ENCODE measurements at regions not wholly inside any gene's neighbourhood (a gene's known extent, or its start where the extent isn't known, plus 50 kb on each side); places are given as distances from the start of the nearest gene placed in this dataset.

DNA sequence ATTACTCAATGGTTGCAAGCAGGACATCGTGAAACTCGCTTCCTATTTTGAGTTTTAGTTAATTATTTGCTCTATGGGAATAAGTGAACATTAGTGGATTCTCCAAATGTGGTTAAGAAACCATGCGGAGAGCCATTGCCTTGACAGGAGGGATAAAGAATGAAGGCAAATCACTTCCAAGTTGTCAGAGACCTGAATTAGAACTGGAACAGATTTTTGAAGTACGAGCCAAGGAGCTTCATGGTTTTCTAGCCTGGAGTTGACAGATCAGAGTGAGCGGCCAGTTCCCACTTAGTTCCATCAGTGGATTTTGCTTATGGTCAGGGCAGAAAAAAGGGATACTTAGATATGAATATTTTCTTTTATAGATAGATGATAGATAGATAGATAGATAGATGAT lies 171.4 kb upstream of the CDH10 start:
- TF ChIP-seq, protein P1, sequence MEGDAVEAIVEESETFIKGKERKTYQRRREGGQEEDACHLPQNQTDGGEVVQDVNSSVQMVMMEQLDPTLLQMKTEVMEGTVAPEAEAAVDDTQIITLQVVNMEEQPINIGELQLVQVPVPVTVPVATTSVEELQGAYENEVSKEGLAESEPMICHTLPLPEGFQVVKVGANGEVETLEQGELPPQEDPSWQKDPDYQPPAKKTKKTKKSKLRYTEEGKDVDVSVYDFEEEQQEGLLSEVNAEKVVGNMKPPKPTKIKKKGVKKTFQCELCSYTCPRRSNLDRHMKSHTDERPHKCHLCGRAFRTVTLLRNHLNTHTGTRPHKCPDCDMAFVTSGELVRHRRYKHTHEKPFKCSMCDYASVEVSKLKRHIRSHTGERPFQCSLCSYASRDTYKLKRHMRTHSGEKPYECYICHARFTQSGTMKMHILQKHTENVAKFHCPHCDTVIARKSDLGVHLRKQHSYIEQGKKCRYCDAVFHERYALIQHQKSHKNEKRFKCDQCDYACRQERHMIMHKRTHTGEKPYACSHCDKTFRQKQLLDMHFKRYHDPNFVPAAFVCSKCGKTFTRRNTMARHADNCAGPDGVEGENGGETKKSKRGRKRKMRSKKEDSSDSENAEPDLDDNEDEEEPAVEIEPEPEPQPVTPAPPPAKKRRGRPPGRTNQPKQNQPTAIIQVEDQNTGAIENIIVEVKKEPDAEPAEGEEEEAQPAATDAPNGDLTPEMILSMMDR (IDR thresholded peaks at IDR 0.05) = no peak
- TF ChIP-seq POLR2AphosphoS5 (IDR thresholded peaks at IDR 0.05) (no peak), POLR2A (IDR thresholded peaks at IDR 0.05) (no peak)
